ENCODE measurements at regions not wholly inside any gene's neighbourhood (a gene's known extent, or its start where the extent isn't known, plus 50 kb on each side); places are given as distances from the start of the nearest gene placed in this dataset.

GRCh38 chr5:175329976-175330375 is 114.0 kb downstream of the DRD1 start:
- TF ChIP-seq POLR2A (IDR thresholded peaks at IDR 0.05) = no peak
- TF ChIP-seq CTCF (IDR thresholded peaks at IDR 0.05) = no peak

GRCh38 chr5:175328687-175329086 is 115.3 kb downstream of the DRD1 start:
- WGBS, 2 donors = 66 to 67% methylated on average over 3 of the region's 3 CpGs
- intact Hi-C loops (cut with DNase I) = no loop called here
- H3K4me1 ChIP-seq = no peaks in the 10 kb centered on the region

More at GRCh38 chr5:175329976-175330375, 114.0 kb downstream of the DRD1 start:
- WGBS, 2 donors = 72 to 90% methylated on average over 3 of the region's 6 CpGs
- no peaks in the 10 kb centered on the region for H3K36me3 ChIP-seq
- intact Hi-C loops (cut with DNase I) = no loop called here
- H3K27ac ChIP-seq = no peak overlapping the region
- no peaks in the 10 kb centered on the region for H3K4me1 ChIP-seq
- no peak for DNase-seq
- peaks cover 0 to 6% (median 0%) of the 10 kb centered on the region in 4 donors for H3K27me3 ChIP-seq
- H3K9me3 ChIP-seq = no peaks in the 10 kb centered on the region
- H3K4me3 ChIP-seq = no peak overlapping the region

DNA sequence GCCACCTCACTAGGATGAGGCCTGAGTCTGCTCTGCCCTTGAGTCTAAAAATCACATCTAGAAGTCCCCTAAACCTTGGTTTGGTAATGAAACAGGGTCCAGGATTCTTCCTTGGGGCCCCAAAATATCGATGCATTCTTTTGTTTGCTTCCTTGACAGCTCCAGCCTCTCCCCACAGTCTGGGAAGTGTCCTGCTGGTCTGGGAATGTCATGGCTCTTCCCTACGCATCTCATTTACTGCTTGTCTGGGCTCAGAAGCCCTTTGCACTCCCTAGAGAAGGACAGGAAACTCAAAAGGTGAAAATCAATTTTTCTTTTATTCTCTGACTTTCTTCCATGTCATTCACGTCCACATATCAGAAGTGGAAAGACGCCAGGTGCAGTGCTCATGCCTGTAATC is 115.8 kb downstream of the DRD1 start:
- TF ChIP-seq CTCF (IDR thresholded peaks at IDR 0.05) (no peak), POLR2A (IDR thresholded peaks at IDR 0.05) (no peak)
- 52 to 66% methylated on average over 3 to 4 of the region's 4 CpGs for WGBS, 2 donors
- Histone ChIP-seq H3K4me1 (no peaks in the 10 kb centered on the region), H3K27ac (no peak overlapping the region), H3K4me3 (no peak overlapping the region), H3K9me3 (no peaks in the 10 kb centered on the region), H3K27me3 (peaks cover 0 to 6% (median 0%) of the 10 kb centered on the region in 4 donors), H3K36me3 (no peaks in the 10 kb centered on the region)
- intact Hi-C loops (cut with DNase I) = no loop called here
- DNase-seq = no peak

More at GRCh38 chr5:175328687-175329086, 115.3 kb downstream of the DRD1 start:
- no peak for TF ChIP-seq POLR2A (IDR thresholded peaks at IDR 0.05)
- no peak for TF ChIP-seq CTCF (IDR thresholded peaks at IDR 0.05)
- Histone ChIP-seq H3K36me3 (no peaks in the 10 kb centered on the region), H3K27ac (no peak overlapping the region), H3K4me3 (no peak overlapping the region), H3K9me3 (no peaks in the 10 kb centered on the region), H3K27me3 (peaks cover 0 to 6% (median 0%) of the 10 kb centered on the region in 4 donors)
- no peak for DNase-seq

- Histone ChIP-seq H3K36me3 (no peaks in the 10 kb centered on the region), H3K27ac (no peak overlapping the region), H3K4me1 (no peaks in the 10 kb centered on the region), H3K4me3 (no peak overlapping the region), H3K27me3 (peaks cover 0 to 9% (median 0%) of the 10 kb centered on the region in 4 donors), H3K9me3 (no peaks in the 10 kb centered on the region)
- intact Hi-C loops (cut with DNase I) = no loop called here
- no peak for TF ChIP-seq CTCF (IDR thresholded peaks at IDR 0.05)
- DNase-seq = no peak
Measured at GRCh38 chr5:175325681-175326080, 118.3 kb downstream of the DRD1 start.

DNA sequence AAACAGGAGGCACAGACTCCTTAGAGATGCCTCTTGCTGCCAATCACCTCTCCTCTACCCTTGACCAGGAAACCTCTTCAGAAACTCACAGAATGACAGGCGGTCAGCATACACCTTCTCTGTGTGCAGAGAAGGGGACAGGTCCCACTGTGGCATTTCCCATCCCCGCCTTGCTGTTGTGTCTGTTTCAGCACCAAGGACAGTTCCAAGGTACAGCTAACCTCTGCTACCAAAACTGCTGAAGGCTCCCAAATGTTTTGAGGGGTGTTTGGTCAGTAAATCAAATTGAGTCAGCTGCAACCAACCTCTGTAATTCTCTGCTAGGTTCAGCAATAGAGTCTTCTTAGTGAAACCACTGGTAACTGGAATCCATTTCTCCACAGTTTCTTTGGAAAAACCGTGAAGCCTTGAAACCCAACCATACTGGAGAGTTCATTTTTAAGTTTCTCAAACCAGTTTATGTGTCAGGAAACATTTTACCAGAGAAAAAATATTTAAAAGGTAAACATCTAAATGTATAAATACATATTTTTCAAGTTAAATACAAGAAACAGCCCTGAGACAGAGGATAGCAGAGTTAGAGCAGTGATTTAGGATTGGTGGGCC is 122.0 kb downstream of the DRD1 start:
- H3K9me3 ChIP-seq = no peaks in the 10 kb centered on the region
- intact Hi-C loops (cut with DNase I) = no loop called here
- TF ChIP-seq CTCF (IDR thresholded peaks at IDR 0.05) (no peak), POLR2A (IDR thresholded peaks at IDR 0.05) (no peak)
- DNase-seq = no peak
- no peak overlapping the region for H3K4me3 ChIP-seq
- H3K27me3 ChIP-seq = peaks cover 0 to 3% (median 0%) of the 10 kb centered on the region in 4 donors
- H3K36me3 ChIP-seq = no peaks in the 10 kb centered on the region
- no peaks in the 10 kb centered on the region for H3K4me1 ChIP-seq
- H3K27ac ChIP-seq = no peak overlapping the region
- WGBS, 2 donors = 33 to 53% methylated on average over 2 to 3 of the region's 3 CpGs

Measured in esophagus squamous epithelium (tissue), 5 donors.